Loucy (cell line): ENCODE measurements at regions not wholly inside any gene's neighbourhood (a gene's known extent, or its start where the extent isn't known, plus 50 kb on each side); places are given as distances from the start of the nearest gene placed in this dataset.

Experiments
- CTCF ChIP-seq: fragments of 200-600 bp; sonication (generic); conservative IDR thresholded peaks from 2 replicates; pipeline ENCODE4 v1.5.1; 2014; ENCODE audit warnings: mild to moderate bottlenecking, antibody characterized with exemption, low read length
- EZH2phosphoT487 ChIP-seq: fragments of 200-600 bp; IDR thresholded peaks from 2 replicates; pipeline ENCODE4 v1.6.1; 2018; ENCODE audit warnings: antibody characterized with exemption, mild to moderate bottlenecking, moderate library complexity, borderline replicate concordance

GRCh38 chr5:129392681-129393080 is 67.4 kb upstream of the ADAMTS19 start:
- TF ChIP-seq CTCF (no peak), EZH2phosphoT487 (no peak)
